Endodermal cell (in vitro differentiated cells): ENCODE measurements at regions not wholly inside any gene's neighbourhood (a gene's known extent, or its start where the extent isn't known, plus 50 kb on each side); places are given as distances from the start of the nearest gene placed in this dataset.

ENCODE experiments used
- DNase-seq: peaks from one replicate; pipeline ENCODE4 v3.0.0-alpha.2; 2017
- H3K27ac ChIP-seq: 2 replicates; pipeline ENCODE4 v1.5.1; 2013; ENCODE audit warnings: mild to moderate bottlenecking, low read depth, low read length, moderate library complexity
- H3K27me3 ChIP-seq: 2 replicates; pipeline ENCODE4 v1.6.1; 2013; ENCODE audit warnings: mild to moderate bottlenecking, low read length, moderate library complexity; ENCODE audit not compliant: insufficient read depth, control insufficient read depth, poor library complexity, severe bottlenecking
- H3K36me3 ChIP-seq: 2 replicates; pipeline ENCODE4 v1.7.0; 2013; ENCODE audit warnings: mild to moderate bottlenecking, low read length, moderate library complexity; ENCODE audit not compliant: control insufficient read depth, insufficient read depth
- H3K4me1 ChIP-seq: one replicate; pipeline ENCODE4 v1.7.0; 2013; ENCODE audit warnings: low read length; ENCODE audit not compliant: control insufficient read depth, insufficient read depth
- H3K4me3 ChIP-seq: 2 replicates; pipeline ENCODE4 v1.5.1; 2013; ENCODE audit warnings: mild to moderate bottlenecking, low read length, moderate library complexity
- H3K9ac ChIP-seq: 2 replicates; pipeline ENCODE4 v1.6.1; 2013; ENCODE audit warnings: mild to moderate bottlenecking, low read length, moderate library complexity; ENCODE audit not compliant: poor library complexity, severe bottlenecking; ENCODE audit errors: extremely low read depth
- H3K9me3 ChIP-seq: 2 replicates; pipeline ENCODE4 v1.6.1; 2013; ENCODE audit warnings: mild to moderate bottlenecking, low read length, moderate library complexity; ENCODE audit not compliant: control insufficient read depth
- H3K27ac Mint-ChIP-seq: 2 replicates; pipeline ENCODE4 v1.8.0; 2020; ENCODE audit warnings: mixed read lengths
- H3K27me3 Mint-ChIP-seq: 2 replicates; pipeline ENCODE4 v1.8.0; 2021; ENCODE audit warnings: mild to moderate bottlenecking, mixed read lengths; ENCODE audit not compliant: insufficient read depth
- H3K36me3 Mint-ChIP-seq: 2 replicates; pipeline ENCODE4 v1.8.0; 2020; ENCODE audit warnings: low read depth, mixed read lengths
- H3K4me1 Mint-ChIP-seq: 2 replicates; pipeline ENCODE4 v1.8.0; 2020; ENCODE audit warnings: mixed read lengths
- H3K4me3 Mint-ChIP-seq: 2 replicates; pipeline ENCODE4 v1.8.0; 2020; ENCODE audit warnings: mild to moderate bottlenecking, moderate library complexity, mixed read lengths
- H3K9me3 Mint-ChIP-seq: 2 replicates; pipeline ENCODE4 v1.8.0; 2020; ENCODE audit warnings: mild to moderate bottlenecking, mixed read lengths
- WGBS, 2 experiments: methylation state at CpG; one replicate each; pipeline versions ENCODE4 v1.1.5 to v1.1.7; 2013; ENCODE audit warnings: missing lambda C conversion rate in 2 of 2, mixed read lengths in 1 of 2; ENCODE audit not compliant: insufficient coverage in 1 of 2, insufficient read length in 1 of 2; 5-methylcytosine and 5-hydroxymethylcytosine counted together
- TF ChIP-seq, protein P1 (sequence below): fragments of 200-600 bp; sonication (generic); conservative IDR thresholded peaks from 2 replicates; pipeline ENCODE4 v1.5.0; 2021; ENCODE audit warnings: antibody characterized with exemption, mild to moderate bottlenecking

- no peak overlapping the region for H3K27ac Mint-ChIP-seq
- no peak overlapping the region for H3K4me3 Mint-ChIP-seq
- Histone ChIP-seq H3K4me3 (no peak overlapping the region), H3K9me3 (no peaks in the 10 kb centered on the region), H3K27ac (no peak overlapping the region), H3K9ac (no peak overlapping the region), H3K36me3 (no peaks in the 10 kb centered on the region), H3K27me3 (no peaks in the 10 kb centered on the region), H3K4me1 (no peaks in the 10 kb centered on the region)
- H3K36me3 Mint-ChIP-seq = no peaks in the 10 kb centered on the region
- no peaks in the 10 kb centered on the region for H3K4me1 Mint-ChIP-seq
- 92 to 100% methylated on average over 1 to 2 of the region's 2 CpGs for WGBS, 2 experiments
- H3K9me3 Mint-ChIP-seq = no peaks in the 10 kb centered on the region
- no peak for DNase-seq
- H3K27me3 Mint-ChIP-seq = no peaks in the 10 kb centered on the region
- TF ChIP-seq, protein P1, sequence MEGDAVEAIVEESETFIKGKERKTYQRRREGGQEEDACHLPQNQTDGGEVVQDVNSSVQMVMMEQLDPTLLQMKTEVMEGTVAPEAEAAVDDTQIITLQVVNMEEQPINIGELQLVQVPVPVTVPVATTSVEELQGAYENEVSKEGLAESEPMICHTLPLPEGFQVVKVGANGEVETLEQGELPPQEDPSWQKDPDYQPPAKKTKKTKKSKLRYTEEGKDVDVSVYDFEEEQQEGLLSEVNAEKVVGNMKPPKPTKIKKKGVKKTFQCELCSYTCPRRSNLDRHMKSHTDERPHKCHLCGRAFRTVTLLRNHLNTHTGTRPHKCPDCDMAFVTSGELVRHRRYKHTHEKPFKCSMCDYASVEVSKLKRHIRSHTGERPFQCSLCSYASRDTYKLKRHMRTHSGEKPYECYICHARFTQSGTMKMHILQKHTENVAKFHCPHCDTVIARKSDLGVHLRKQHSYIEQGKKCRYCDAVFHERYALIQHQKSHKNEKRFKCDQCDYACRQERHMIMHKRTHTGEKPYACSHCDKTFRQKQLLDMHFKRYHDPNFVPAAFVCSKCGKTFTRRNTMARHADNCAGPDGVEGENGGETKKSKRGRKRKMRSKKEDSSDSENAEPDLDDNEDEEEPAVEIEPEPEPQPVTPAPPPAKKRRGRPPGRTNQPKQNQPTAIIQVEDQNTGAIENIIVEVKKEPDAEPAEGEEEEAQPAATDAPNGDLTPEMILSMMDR = no peak
Observed at GRCh38 chr14:83828406-83828805, 1701.5 kb upstream of the FLRT2 start.

DNA sequence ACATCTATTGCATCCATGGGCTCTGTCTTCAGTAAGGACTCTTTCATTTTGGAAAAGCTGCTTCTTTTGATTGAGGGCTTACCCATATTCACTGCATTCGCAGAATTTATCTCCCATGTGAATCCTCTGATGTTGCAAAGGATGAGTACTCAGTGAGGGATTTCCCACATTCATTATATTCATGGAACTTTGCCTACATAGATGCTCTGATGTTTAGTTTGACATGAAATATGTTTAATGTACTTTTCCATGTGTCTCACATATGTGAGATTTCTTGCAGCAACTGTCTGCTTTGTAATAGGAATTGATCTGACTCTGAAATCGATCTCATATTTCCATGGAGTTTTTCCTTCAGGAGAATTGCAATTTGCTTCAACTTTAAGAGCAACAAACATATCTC lies 1699.6 kb upstream of the FLRT2 start:
- 86 to 89% methylated on average over 1 to 2 of the region's 2 CpGs for WGBS, 2 experiments
- no peaks in the 10 kb centered on the region for H3K27me3 Mint-ChIP-seq

GRCh38 chr14:83838226-83838625 lies 1691.7 kb upstream of the FLRT2 start:
- H3K27me3 ChIP-seq = no peaks in the 10 kb centered on the region
- DNase-seq = no peak
- no peak overlapping the region for H3K9ac ChIP-seq
- H3K9me3 ChIP-seq = no peaks in the 10 kb centered on the region
- peaks cover 12% of the 10 kb centered on the region for H3K4me1 Mint-ChIP-seq
- H3K4me3 Mint-ChIP-seq = no peak overlapping the region
- TF ChIP-seq, protein P1 = no peak
- H3K27ac Mint-ChIP-seq = no peak overlapping the region
- no peaks in the 10 kb centered on the region for H3K27me3 Mint-ChIP-seq
- 93 to 95% methylated on average over 3 of the region's 3 CpGs for WGBS, 2 experiments
- no peak overlapping the region for H3K27ac ChIP-seq
- no peaks in the 10 kb centered on the region for H3K36me3 ChIP-seq
- no peaks in the 10 kb centered on the region for H3K36me3 Mint-ChIP-seq
- H3K4me3 ChIP-seq = no peak overlapping the region
- no peaks in the 10 kb centered on the region for H3K9me3 Mint-ChIP-seq
- no peaks in the 10 kb centered on the region for H3K4me1 ChIP-seq

More for the DNA sequence above, 1699.6 kb upstream of the FLRT2 start:
- no peak for DNase-seq
- Mint-ChIP-seq H3K4me3 (no peak overlapping the region), H3K27ac (no peak overlapping the region), H3K4me1 (no peaks in the 10 kb centered on the region), H3K9me3 (no peaks in the 10 kb centered on the region), H3K36me3 (no peaks in the 10 kb centered on the region)
- TF ChIP-seq, protein P1 = no peak
- no peaks in the 10 kb centered on the region for H3K4me1 ChIP-seq
- no peaks in the 10 kb centered on the region for H3K27me3 ChIP-seq
- H3K9me3 ChIP-seq = no peaks in the 10 kb centered on the region
- H3K9ac ChIP-seq = no peak overlapping the region
- H3K4me3 ChIP-seq = no peak overlapping the region
- H3K36me3 ChIP-seq = no peaks in the 10 kb centered on the region
- no peak overlapping the region for H3K27ac ChIP-seq
